ENCODE measurements at regions not wholly inside any gene's neighbourhood (a gene's known extent, or its start where the extent isn't known, plus 50 kb on each side); places are given as distances from the start of the nearest gene placed in this dataset.
"Not testable (repeated sequence)": the region's sequence is repeated elsewhere in the genome, so short reads cannot be mapped to it uniquely, and the experiment has no call there.

- DNase-seq, result no peak
- no peaks in the 10 kb centered on the region for H3K27me3 Mint-ChIP-seq
- ChIA-PET CTCF (no interaction called here), POLR2A (no interaction called here)
- H3K4me3 Mint-ChIP-seq, result no peak overlapping the region
- H3K9me3 Mint-ChIP-seq, result peaks cover 2% of the 10 kb centered on the region
- no peaks in the 10 kb centered on the region for H3K4me1 Mint-ChIP-seq
- no peaks in the 10 kb centered on the region for H3K36me3 Mint-ChIP-seq (ENCODE audit: low read depth)
- H3K27ac Mint-ChIP-seq, result no peak overlapping the region
Observed at GRCh38 chr4:114251020-114251419, 271.6 kb upstream of the ARSJ start.

- CTCF ChIA-PET, result no interaction called here
- Mint-ChIP-seq H3K27me3 (no peaks in the 10 kb centered on the region), H3K4me1 (no peaks in the 10 kb centered on the region), H3K9me3 (peaks cover 2% of the 10 kb centered on the region), H3K36me3 (ENCODE audit: low read depth) (no peaks in the 10 kb centered on the region), H3K27ac (no peak overlapping the region), H3K4me3 (no peak overlapping the region)
- DNase-seq, result no peak
- POLR2A ChIA-PET, result no interaction called here
Observed at GRCh38 chr4:114252499-114252898, 273.1 kb upstream of the ARSJ start.

GRCh38 chr4:114257501-114257900 is 278.1 kb upstream of the ARSJ start:
- Mint-ChIP-seq H3K9me3 (peaks cover 2% of the 10 kb centered on the region), H3K36me3 (ENCODE audit: low read depth) (no peaks in the 10 kb centered on the region), H3K27ac (no peak overlapping the region), H3K4me3 (no peak overlapping the region), H3K4me1 (no peaks in the 10 kb centered on the region), H3K27me3 (no peaks in the 10 kb centered on the region)
- no peak for DNase-seq
- POLR2A ChIA-PET, result no interaction called here
- CTCF ChIA-PET, result no interaction called here

DNA sequence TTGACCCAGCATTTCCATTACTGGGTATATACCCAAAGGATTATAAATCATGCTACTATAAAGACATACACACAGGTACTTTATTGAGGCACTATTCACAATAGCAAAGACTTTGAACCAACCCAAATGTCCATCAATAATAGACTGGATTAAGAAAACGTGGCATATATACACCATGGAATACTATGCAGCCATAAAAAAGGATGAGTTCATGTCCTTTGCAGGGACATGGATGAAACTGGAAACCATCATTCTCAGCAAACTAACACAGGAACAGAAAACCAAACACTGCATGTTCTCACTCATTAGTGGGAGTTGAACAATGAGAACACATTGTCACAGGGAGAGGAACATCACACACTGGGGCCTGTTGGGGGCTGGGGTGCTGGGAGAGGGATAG is 283.0 kb upstream of the ARSJ start:
- DNase-seq; H3K4me1 Mint-ChIP-seq; POLR2A ChIA-PET; H3K36me3 Mint-ChIP-seq (ENCODE audit: low read depth); H3K9me3 Mint-ChIP-seq; CTCF ChIA-PET; H3K27me3 Mint-ChIP-seq; H3K4me3 Mint-ChIP-seq; H3K27ac Mint-ChIP-seq: not testable (repeated sequence)

- ChIA-PET CTCF (no interaction called here), POLR2A (no interaction called here)
- no peaks in the 10 kb centered on the region for H3K4me1 Mint-ChIP-seq
- no peaks in the 10 kb centered on the region for H3K9me3 Mint-ChIP-seq
- H3K27ac Mint-ChIP-seq, result no peak overlapping the region
- DNase-seq, result no peak
- H3K4me3 Mint-ChIP-seq, result no peak overlapping the region
- no peaks in the 10 kb centered on the region for H3K36me3 Mint-ChIP-seq (ENCODE audit: low read depth)
- H3K27me3 Mint-ChIP-seq, result no peaks in the 10 kb centered on the region
Observed at GRCh38 chr4:114263233-114263632, 283.8 kb upstream of the ARSJ start.

- ChIA-PET CTCF (no interaction called here), POLR2A (no interaction called here)
- Mint-ChIP-seq H3K9me3 (no peaks in the 10 kb centered on the region), H3K27ac (no peak overlapping the region), H3K4me1 (no peaks in the 10 kb centered on the region), H3K36me3 (ENCODE audit: low read depth) (no peaks in the 10 kb centered on the region), H3K27me3 (no peaks in the 10 kb centered on the region), H3K4me3 (no peak overlapping the region)
- DNase-seq, result no peak
Observed at GRCh38 chr4:114264452-114264851, 285.0 kb upstream of the ARSJ start.

DNA sequence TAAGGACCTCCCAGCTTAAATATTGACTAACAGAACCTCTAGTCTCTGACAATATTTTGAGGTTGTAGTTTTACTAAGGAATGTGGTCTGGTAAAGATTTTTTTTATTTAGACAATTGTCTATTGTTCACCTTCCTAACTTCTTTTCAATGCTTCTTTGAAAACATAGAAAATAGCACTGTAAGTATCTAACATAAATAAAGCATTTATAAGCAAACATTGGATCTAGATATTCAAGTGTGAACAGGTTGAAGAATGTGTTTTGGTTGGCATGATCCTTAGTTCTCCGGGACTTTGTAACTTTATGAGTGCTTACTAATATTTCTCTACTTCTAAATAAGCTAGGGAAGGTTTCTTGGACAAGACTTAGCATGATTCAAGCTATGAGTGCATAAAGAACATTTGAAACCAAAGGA is 285.4 kb upstream of the ARSJ start:
- H3K36me3 Mint-ChIP-seq (ENCODE audit: low read depth), result no peaks in the 10 kb centered on the region
- no peaks in the 10 kb centered on the region for H3K4me1 Mint-ChIP-seq
- no peak overlapping the region for H3K4me3 Mint-ChIP-seq
- POLR2A ChIA-PET, result no interaction called here
- H3K9me3 Mint-ChIP-seq, result no peaks in the 10 kb centered on the region
- no peak for DNase-seq
- no peak overlapping the region for H3K27ac Mint-ChIP-seq
- no peaks in the 10 kb centered on the region for H3K27me3 Mint-ChIP-seq
- CTCF ChIA-PET, result no interaction called here

DNA sequence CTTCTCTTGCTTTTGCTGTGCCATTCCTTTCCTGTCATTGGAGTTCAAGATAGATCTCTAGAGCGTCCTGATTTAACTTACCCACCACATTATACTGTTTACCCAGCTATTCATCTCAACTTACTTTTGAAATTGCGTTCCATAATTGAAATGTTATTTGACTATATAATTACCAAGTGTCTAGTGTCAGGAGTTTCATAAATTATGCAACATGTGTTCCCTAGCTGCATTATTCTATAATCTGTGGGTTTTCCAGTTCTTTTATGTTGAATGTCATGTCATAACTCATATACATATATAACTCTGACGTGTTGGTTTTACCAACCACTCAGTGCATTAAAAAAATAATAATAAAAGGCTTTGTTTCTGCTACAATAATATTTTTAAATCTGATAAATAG is 285.9 kb upstream of the ARSJ start:
- ChIA-PET POLR2A (no interaction called here), CTCF (no interaction called here)
- Mint-ChIP-seq H3K27ac (no peak overlapping the region), H3K4me1 (no peaks in the 10 kb centered on the region), H3K27me3 (no peaks in the 10 kb centered on the region), H3K4me3 (no peak overlapping the region), H3K36me3 (ENCODE audit: low read depth) (no peaks in the 10 kb centered on the region), H3K9me3 (no peaks in the 10 kb centered on the region)
- no peak for DNase-seq

DNA sequence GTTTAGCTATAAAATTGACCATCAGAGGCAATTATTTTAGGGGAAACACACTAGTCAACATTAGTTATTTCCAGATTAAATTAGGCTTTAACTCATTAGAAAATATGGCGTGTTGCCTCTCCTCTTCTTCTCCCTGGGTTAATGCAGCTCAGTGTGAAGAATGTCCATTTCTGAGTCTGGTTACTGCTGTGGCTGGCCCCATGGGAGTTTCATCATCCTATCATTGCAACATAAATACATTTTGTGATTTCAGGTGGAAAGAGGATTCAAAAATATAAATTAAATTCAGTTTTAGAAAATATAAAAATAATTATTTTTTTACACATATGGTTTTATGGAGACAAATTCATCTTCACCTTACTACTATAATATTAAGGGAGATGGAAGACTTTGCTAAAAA is 288.5 kb upstream of the ARSJ start:
- Mint-ChIP-seq H3K27me3 (no peaks in the 10 kb centered on the region), H3K9me3 (no peaks in the 10 kb centered on the region), H3K36me3 (ENCODE audit: low read depth) (no peaks in the 10 kb centered on the region), H3K27ac (no peak overlapping the region), H3K4me3 (no peak overlapping the region), H3K4me1 (no peaks in the 10 kb centered on the region)
- CTCF ChIA-PET, result no interaction called here
- no peak for DNase-seq
- POLR2A ChIA-PET, result no interaction called here

- Mint-ChIP-seq H3K36me3 (ENCODE audit: low read depth) (no peaks in the 10 kb centered on the region), H3K27me3 (no peaks in the 10 kb centered on the region), H3K9me3 (no peaks in the 10 kb centered on the region), H3K4me3 (no peak overlapping the region), H3K27ac (no peak overlapping the region), H3K4me1 (no peaks in the 10 kb centered on the region)
- ChIA-PET POLR2A (no interaction called here), CTCF (no interaction called here)
- no peak for DNase-seq
Observed at GRCh38 chr4:114271031-114271430, 291.6 kb upstream of the ARSJ start.

DNA sequence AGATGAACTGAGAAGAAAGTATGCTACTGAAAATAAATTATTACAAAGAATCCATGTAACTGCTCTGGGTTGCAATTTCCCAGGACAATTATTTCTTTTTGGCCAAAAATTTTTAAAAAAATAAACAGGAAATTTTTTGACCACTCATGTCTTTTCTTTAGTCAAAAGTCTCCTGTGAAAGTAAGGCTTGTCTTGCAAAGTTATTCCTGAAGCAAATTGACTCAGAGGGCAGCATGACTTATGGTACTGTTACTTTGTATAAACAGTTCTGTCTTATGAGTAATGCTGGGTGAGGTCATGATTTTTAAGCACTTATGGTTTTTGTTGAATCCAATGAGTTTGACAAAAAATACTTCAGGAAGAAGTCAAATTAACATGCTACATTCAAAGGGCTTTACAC is 292.8 kb upstream of the ARSJ start:
- no peaks in the 10 kb centered on the region for H3K9me3 Mint-ChIP-seq
- H3K27ac Mint-ChIP-seq, result no peak overlapping the region
- ChIA-PET POLR2A (no interaction called here), CTCF (no interaction called here)
- DNase-seq, result no peak
- H3K27me3 Mint-ChIP-seq, result no peaks in the 10 kb centered on the region
- no peaks in the 10 kb centered on the region for H3K36me3 Mint-ChIP-seq (ENCODE audit: low read depth)
- no peak overlapping the region for H3K4me3 Mint-ChIP-seq
- no peaks in the 10 kb centered on the region for H3K4me1 Mint-ChIP-seq

DNA sequence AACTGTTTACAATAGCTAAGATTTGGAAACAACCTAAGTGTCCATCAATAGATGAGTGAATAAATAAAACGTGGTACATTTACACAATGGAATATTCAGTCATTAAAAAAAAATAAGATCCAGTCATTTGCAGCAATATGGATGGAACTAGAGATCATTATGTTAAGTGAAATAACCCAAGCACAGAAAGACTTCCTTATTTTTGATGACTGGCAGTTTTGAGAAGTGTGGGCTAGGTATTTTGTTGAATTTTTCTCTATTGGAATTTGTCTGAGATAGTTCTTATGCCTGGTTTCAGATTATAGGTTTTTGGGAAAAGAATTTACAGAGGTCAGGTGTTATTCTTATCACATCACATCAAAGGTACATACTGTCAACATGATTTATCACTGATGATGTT is 293.8 kb upstream of the ARSJ start:
- ChIA-PET POLR2A (no interaction called here), CTCF (no interaction called here)
- no peak for DNase-seq
- Mint-ChIP-seq H3K4me3 (no peak overlapping the region), H3K27me3 (no peaks in the 10 kb centered on the region), H3K36me3 (ENCODE audit: low read depth) (no peaks in the 10 kb centered on the region), H3K4me1 (no peaks in the 10 kb centered on the region), H3K9me3 (no peaks in the 10 kb centered on the region), H3K27ac (no peak overlapping the region)

- Mint-ChIP-seq H3K4me1 (no peaks in the 10 kb centered on the region), H3K4me3 (no peak overlapping the region), H3K36me3 (ENCODE audit: low read depth) (no peaks in the 10 kb centered on the region), H3K27me3 (no peaks in the 10 kb centered on the region), H3K9me3 (no peaks in the 10 kb centered on the region), H3K27ac (no peak overlapping the region)
- ChIA-PET CTCF (no interaction called here), POLR2A (no interaction called here)
- DNase-seq, result no peak
Observed at GRCh38 chr4:114277690-114278089, 298.2 kb upstream of the ARSJ start.

- Mint-ChIP-seq H3K36me3 (ENCODE audit: low read depth) (no peaks in the 10 kb centered on the region), H3K4me3 (no peak overlapping the region), H3K27me3 (no peaks in the 10 kb centered on the region), H3K9me3 (no peaks in the 10 kb centered on the region), H3K4me1 (no peaks in the 10 kb centered on the region), H3K27ac (no peak overlapping the region)
- POLR2A ChIA-PET, result no interaction called here
- CTCF ChIA-PET, result no interaction called here
- DNase-seq, result no peak
Observed at GRCh38 chr4:114279066-114279465, 299.6 kb upstream of the ARSJ start.

GRCh38 chr4:114279711-114280110 is 300.3 kb upstream of the ARSJ start:
- H3K4me1 Mint-ChIP-seq, result no peaks in the 10 kb centered on the region
- no peak overlapping the region for H3K4me3 Mint-ChIP-seq
- no peaks in the 10 kb centered on the region for H3K36me3 Mint-ChIP-seq (ENCODE audit: low read depth)
- H3K9me3 Mint-ChIP-seq, result no peaks in the 10 kb centered on the region
- no peak overlapping the region for H3K27ac Mint-ChIP-seq
- ChIA-PET POLR2A (no interaction called here), CTCF (no interaction called here)
- DNase-seq, result no peak
- no peaks in the 10 kb centered on the region for H3K27me3 Mint-ChIP-seq
